NCI-H345 treated with DMSO at 0.1 percent for 48 hours (cell line): ENCODE measurements at regions not wholly inside any gene's neighbourhood (a gene's known extent, or its start where the extent isn't known, plus 50 kb on each side); places are given as distances from the start of the nearest gene placed in this dataset.

Experiments used
- DNase-seq: peaks from one replicate; lab custom pipeline; 2025; ENCODE audit not compliant: unreplicated experiment; lab: John Stamatoyannopoulos, UW

- no peak for DNase-seq
Measured at GRCh38 chr13:24107955-24108614, 52.4 kb upstream of the SPATA13 start.

DNA sequence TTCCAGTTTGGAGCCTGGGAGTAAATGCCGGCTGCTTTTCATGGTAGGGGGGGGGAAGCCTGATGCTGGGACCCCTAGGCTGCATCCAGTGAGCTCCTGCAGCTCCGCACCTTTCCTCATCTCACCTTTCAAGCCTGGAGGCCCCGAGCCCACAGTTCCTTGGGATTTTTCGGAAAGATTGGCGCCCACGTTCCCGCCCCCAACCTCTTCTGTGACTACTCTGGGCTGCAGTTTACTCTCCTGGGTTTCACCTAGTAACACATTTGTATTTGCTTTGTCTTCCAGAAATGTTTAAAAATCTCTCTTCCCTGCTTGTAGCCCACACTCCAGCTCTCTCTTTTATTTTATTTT lies 51.9 kb upstream of the SPATA13 start:
- no peak for DNase-seq

- DNase-seq = no peak
Measured at GRCh38 chr13:24110011-24110410, 50.5 kb upstream of the SPATA13 start.
